GM19193 (cell line): ENCODE measurements at regions not wholly inside any gene's neighbourhood (a gene's known extent, or its start where the extent isn't known, plus 50 kb on each side); places are given as distances from the start of the nearest gene placed in this dataset.

Experiments used
- POLR2A ChIP-seq: IDR thresholded peaks from 4 replicates; pipeline ENCODE4 v1.6.1; 2011; ENCODE audit not compliant: insufficient read depth, insufficient read length; ENCODE audit errors: extremely low read depth

DNA sequence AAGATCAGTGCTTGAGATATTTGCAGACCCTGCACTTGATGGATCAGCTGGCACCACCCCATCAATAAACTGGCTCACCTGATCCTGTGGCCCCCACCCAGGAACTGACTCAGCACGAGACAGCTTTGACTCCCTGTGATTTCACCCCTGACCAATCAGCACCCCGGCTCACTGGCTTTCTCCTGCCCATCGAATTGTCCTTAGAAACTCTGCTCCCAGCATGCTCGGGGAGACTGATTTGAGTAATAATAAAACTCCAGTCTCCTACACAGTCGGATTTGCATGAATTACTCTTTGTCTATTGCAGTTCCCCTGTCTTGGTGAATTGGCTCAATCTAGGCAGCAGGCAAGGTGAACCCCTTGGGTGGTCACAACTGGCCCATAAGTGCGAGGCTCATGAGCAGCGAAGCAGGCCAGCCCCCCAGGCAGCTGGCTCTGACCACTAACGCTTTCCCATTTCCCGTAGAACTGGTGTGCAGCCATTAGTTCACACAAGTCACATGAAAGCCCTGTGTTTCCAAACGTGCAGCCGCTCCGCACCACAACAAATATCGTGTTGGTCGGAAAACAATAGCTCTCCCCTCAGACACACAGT is 79.6 kb downstream of the RSPH3 start:
- no peak for TF ChIP-seq POLR2A

DNA sequence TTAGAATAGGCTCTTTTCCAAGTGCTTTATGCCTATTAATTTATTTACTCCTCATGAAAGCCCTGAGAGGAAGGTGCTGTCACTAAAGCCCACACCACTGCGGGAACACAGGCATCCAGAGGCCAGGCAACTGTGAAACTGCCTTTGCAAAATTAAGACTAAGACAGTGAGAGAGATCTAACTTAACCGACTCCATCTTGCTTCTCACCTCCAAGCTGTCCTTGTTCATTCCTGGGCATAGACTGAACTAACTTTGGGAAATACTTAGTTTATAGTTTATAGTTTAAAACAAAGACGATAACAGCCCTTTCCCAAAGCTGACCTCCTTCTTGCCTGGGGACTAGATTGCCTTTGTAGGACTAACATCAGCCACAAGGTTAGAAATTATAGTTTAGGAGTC is 80.1 kb downstream of the RSPH3 start:
- TF ChIP-seq POLR2A, result no peak

DNA sequence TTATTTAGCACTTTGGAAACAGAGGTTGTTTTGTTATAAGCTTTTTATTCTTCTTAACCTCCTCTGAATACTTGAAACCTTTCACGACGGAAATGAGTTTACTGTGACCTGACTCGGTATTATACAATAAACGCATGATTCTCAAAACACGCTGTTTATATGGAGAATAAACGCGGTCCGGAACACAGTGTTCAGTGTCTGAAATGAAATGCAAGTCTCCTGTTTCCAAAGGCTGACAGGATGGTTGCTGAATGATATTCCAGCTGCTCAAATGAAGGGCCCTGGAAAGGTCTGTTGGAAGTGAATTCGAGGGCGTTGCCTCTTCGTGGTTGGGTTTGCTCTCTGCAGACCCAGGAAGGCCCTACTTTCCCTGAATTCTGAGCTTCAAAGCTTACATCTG is 83.4 kb downstream of the RSPH3 start:
- TF ChIP-seq POLR2A, result no peak

DNA sequence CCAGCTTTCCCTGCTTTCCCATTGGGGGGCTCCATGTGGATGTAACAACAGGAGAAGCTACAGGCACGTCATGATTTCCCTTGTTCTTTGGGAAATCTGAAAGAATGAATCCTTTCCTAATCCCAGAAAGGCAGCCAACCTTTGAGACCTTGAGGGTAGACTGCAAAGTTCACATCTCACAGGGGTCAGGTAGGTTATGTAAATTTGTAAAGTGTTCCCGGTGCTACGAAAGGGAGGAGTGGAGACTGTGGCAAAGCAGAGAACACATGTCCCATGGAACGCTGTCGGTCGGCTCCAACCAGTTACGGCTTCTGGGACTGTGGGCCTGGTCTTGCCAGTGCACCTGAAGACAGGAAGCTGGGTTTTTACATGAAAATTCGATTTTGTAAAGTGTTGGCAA is 85.1 kb downstream of the RSPH3 start:
- TF ChIP-seq POLR2A, result no peak

DNA sequence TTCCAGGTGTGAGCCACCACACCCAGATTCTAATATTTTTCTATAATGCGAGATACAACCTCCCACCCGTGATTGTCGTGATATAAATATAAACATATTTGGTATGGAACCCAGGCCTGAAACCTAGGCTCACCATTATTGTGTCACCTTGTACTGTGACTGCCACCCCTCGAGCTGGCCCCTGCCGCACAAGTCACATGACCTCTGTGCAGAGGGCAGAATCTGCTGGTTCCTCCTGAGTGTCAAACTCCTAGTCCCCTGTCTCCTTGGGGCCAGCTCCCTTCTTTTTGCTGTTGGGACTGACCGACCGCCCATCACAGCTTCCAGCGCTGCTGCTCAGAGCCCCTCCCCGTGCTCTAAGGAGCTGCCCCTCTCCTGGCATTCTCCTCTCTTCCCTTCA is 86.4 kb downstream of the RSPH3 start:
- TF ChIP-seq POLR2A, result no peak

DNA sequence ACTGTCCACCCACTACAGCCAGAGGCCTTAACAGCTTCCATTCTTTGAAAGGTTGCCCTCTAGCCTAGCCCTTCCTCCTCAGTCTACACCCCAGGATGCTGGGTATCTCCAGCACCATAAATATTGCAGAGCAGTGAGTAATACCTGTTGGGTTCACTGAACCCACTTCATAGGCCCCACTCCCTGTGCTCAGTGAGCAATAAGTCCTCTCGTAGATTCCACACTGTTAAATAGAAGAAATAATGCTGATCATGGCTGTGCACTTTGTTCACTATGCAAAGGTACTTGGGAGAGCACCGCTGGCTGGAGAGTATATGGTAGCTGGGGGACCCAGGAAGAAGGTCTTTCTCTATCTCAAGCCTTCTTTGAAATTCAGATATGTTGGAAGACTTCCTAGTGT is 87.3 kb downstream of the RSPH3 start:
- TF ChIP-seq POLR2A, result no peak

DNA sequence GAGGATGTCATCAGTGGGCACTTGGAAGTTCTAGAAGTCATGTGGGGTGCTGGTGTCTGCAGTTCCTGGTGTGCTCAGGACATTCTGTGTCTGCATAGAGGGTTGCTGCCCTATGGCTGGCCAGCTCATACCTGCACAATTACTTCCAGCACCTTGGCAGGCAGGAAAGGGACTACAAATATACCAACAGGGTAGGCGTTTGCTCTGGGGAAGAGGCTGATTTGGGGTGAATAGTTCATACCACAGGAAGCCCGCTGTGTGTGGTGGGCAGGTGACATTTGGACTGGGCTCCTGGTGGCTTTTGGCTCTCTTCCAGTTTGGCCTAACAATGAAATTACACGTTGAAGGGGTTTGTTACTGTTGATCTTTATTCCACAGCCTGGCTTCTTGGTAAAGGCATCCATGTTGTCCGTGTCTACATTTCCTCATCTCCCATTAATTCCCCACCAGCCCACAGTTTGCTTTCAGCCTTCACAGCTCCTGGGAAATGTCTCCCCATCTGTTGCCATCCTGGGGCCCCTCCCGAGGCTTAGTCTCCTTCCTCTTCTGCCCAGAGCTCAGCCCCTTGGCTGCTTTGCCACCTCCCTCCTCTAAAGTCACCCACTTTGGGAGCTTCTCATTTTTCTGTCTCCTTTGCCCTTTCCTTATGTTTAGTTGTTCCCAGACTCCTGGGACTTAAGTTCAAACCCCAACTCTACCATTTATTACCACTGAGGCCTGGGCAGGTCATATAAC is 88.1 kb downstream of the RSPH3 start:
- TF ChIP-seq POLR2A, result no peak

DNA sequence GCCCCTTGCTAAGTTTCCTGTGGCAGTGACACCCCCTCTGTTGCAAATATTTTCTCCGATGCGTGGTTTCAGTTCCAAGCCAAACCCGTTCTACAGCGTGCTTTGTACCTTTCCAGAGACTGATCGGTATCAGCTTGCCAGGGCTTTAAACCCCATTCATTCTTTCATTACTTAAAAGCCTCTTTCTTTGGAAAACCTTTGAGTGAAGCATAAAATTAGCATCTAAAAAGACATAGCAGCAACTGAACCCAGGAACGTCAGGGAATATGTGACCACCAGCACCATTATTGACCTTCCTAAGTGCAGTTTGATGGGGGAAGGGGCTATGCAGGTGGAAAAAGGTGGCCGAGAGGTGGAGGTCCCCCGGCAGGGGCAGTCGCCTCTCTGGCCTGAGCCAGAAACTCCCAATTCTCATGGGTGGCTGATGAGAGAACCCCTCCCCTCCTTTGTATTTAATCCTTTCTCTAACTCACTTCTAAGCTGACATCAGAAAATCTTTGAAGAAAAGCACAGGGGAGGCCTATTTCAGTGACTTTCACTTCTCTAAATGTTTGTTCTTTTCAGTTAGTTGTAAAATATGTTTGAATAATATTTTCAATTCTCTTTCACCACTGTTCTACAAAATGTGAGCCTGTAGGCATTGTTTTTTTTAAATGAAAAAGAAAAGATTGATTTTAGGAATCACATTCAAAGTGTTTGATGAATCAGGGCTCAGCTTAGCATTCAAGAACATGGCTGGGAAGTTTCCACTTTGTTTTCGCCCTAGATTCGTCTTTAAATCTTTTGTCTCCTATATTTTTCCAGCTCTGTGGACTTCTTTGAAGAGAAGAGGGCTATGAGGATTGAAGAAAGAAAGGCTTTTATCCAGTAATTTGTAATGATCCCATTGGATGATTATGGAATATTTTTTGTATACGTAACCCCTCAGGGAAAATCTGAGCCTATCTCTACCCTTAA is 89.2 kb downstream of the RSPH3 start:
- TF ChIP-seq POLR2A, result no peak

DNA sequence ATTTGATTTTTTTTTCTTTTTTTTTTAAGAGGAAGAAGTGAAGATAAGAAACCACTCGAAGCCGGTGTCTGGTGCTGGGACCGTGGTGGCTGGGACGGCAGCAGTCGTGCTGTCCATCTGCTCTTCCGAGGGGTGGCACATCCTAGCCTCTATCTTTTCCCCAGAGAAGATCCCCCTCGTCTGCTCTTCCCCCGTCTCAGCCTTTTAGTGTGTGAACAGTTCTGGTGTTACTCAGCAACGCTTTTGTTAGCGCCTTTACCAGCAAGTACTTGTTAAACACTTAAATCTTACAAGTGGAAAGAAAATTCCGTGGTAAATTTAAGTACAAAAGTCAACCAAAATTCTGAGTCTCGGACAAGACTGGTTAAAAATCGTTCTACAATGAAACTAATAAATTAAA is 90.1 kb downstream of the RSPH3 start:
- TF ChIP-seq POLR2A, result no peak

DNA sequence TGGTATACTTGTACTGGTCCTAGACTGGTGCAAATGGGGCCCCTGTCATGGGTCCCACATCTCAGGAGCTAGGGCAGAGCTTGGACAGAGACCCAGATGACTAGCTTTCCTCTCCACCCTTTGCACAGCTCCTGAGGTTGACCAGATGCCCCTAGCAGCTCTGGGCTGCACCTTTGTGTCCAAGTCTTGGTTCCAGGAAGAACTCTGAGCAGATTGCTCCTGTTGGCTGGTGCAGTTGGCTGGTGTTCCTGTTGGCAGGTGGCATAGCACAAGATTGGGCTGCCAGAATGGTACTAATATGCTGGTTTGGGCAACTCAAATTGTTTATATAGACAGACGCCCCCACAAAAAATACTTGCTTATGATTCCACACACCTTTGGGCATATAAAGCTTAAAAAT is 89.4 kb upstream of the EZR start:
- TF ChIP-seq POLR2A, result no peak

DNA sequence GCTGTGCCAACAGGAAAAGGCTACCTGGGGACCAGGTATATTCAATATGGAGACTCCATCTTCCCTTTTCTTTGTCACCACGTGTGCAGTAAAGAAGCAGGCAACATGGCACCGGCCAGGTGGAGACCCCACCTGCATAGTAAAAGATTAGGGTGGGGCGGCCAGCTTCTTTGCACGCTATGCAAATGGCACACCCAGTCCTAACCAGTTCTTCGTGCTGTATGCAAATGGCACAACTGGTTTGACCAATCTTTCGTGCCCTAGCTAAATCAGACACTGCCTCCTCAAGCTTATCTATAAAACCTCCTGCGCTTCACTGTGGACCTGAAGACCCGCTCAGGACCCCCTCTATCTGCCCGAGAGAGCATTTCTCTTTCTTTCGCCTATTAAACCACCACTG is 88.8 kb upstream of the EZR start:
- TF ChIP-seq POLR2A, result no peak

DNA sequence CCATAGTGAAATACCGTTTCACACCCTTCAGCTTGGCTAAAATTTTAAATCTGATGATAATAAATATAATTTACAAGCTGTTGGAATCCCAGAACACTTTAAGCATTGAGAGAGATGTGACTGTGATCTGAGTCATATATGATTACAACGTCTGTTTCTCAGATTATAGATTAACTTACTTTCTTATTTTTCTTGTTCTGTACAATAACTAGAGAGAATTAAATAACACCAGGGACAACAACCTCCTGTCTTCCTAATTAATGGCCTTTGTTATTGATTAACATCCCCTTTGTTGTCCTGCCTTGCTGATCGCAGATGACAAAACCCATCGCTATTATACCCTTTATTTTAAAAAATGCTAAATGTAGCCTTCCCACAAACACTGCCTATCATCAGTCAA is 87.8 kb upstream of the EZR start:
- TF ChIP-seq POLR2A, result no peak

DNA sequence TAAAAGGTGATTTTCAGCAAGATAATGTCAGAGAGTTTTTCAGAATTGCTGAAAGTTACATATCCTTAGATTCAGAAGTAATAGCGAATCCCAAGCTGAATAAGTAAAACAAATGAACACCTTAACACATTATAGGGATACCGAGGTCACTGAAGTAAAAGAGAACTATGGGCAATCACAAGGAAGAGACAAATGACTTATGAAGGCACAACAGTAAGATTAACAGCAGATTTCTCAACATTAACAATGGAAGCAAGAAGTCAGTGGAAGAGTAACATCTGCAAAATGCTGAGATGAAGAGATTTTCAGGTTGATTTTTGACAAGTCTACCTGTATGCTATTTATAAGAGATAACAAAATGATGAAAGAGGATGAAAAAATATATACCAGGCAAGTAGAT is 86.1 kb upstream of the EZR start:
- no peak for TF ChIP-seq POLR2A

DNA sequence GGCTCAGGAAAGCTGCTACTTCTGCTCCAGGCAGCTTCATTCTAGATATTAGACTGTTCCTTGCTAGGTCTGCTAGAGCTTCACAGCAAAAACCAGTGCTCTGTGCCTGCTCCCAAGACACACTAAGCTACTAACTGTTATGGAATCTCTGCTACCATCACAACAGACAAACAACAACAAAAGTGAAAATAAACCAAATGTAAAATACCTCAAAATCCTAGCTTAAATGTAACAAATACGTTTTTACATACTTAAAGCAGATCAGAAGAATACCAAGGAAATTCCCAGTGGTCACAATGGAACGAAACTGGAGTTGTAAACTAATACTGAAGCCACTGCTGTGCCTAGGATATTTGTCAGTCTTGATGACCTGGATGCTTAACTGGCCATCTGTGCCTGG is 84.6 kb upstream of the EZR start:
- TF ChIP-seq POLR2A, result no peak

DNA sequence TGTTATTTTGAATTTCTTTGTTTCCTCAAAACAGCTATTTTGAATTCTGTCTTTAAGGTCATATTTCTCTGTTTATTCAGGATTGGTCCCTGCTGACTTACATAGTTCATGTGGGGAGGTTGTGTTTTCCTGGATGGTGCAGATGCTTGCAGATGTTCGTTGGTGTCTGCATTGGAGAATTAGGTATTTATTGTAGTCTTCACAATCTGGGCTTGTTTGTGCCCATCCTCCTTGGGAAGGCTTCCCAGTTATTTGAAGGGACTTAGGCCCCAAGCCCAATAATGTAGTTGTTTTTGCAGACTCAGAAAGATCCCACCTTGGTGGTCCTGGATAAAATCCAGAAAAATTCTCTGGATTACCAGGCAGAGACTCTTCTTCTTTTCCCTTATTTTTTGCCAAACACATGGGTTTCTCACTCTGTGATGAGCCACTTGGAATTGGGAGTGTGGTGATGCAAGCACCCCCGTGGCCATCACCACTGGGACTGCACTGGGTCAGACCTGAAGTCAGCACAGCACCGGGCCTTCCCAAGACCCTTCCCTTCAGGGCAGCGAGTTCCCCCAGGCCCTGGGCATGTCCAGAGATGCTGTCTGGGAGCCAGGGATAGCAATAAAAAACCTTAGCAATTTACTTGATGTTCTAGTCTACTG is 81.6 kb upstream of the EZR start:
- no peak for TF ChIP-seq POLR2A
